ENCODE measurements at regions not wholly inside any gene's neighbourhood (a gene's known extent, or its start where the extent isn't known, plus 50 kb on each side); places are given as distances from the start of the nearest gene placed in this dataset.

DNA sequence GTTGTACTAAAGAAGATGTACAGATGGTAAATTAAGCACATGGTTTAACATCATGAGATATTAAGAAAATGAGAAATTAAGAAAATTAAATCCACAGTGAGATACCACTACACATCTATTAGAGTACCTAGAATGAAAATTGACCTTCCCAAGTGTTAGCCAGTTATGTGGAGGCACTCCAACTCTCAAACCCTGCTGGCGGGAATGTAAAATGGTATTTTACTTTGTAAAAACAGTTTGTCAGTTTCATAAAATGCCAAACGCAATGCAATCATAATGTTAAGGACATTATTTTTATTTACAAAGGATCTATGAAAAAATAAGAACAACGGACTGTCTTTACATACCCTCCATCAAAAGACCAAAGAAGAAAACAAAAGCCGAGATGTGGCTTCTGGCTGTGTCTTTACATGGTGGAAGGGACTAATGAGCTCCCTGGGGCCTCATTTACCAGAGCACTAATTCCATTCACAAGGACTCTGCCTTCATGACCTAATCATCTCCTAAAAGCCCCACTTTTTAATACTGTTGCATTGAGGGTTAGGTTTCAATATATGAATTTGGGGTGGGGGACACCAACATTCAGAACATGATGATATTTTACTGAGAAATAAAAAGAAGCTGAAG, 1178.7 kb downstream of the AACS start:
- no peaks in the 10 kb centered on the region for H3K27me3 ChIP-seq
- no peak overlapping the region for H3K4me3 ChIP-seq
- no peak overlapping the region for H3K27ac ChIP-seq
- H3K4me1 ChIP-seq: no peaks in the 10 kb centered on the region
- intact Hi-C loops (cut with DNase I): no loop called here
- no peaks in the 10 kb centered on the region for H3K36me3 ChIP-seq
- DNase-seq (no peak), ATAC-seq (no peak)
- no peaks in the 10 kb centered on the region for H3K9me3 ChIP-seq
- TF ChIP-seq, protein P1, sequence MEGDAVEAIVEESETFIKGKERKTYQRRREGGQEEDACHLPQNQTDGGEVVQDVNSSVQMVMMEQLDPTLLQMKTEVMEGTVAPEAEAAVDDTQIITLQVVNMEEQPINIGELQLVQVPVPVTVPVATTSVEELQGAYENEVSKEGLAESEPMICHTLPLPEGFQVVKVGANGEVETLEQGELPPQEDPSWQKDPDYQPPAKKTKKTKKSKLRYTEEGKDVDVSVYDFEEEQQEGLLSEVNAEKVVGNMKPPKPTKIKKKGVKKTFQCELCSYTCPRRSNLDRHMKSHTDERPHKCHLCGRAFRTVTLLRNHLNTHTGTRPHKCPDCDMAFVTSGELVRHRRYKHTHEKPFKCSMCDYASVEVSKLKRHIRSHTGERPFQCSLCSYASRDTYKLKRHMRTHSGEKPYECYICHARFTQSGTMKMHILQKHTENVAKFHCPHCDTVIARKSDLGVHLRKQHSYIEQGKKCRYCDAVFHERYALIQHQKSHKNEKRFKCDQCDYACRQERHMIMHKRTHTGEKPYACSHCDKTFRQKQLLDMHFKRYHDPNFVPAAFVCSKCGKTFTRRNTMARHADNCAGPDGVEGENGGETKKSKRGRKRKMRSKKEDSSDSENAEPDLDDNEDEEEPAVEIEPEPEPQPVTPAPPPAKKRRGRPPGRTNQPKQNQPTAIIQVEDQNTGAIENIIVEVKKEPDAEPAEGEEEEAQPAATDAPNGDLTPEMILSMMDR (IDR thresholded peaks at IDR 0.05): no peak

DNA sequence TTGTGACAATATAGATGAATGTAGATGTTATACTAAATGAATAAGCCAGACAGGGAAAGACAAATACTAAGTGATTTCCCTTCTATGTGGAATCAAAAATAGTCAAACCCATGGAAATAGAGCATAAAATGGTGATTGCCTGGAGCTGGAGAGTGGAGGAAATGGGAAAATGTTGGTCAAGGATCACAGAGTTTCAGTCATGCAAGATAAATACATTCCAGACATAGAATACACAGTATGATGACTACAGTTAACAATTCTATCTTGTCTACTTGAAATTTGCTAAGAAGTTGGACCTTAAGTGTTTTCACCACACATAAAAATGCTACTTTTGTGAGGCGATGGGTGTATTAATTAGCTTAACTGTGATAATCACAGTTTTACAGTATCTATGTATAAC, 1182.7 kb downstream of the AACS start:
- intact Hi-C loops (cut with DNase I): no loop called here
- no peaks in the 10 kb centered on the region for H3K27me3 ChIP-seq
- ATAC-seq (no peak), DNase-seq (no peak)
- no peak overlapping the region for H3K27ac ChIP-seq
- TF ChIP-seq, protein P1 (IDR thresholded peaks at IDR 0.05): no peak
- no peaks in the 10 kb centered on the region for H3K4me1 ChIP-seq
- no peaks in the 10 kb centered on the region for H3K9me3 ChIP-seq
- H3K36me3 ChIP-seq: no peaks in the 10 kb centered on the region
- no peak overlapping the region for H3K4me3 ChIP-seq

DNA sequence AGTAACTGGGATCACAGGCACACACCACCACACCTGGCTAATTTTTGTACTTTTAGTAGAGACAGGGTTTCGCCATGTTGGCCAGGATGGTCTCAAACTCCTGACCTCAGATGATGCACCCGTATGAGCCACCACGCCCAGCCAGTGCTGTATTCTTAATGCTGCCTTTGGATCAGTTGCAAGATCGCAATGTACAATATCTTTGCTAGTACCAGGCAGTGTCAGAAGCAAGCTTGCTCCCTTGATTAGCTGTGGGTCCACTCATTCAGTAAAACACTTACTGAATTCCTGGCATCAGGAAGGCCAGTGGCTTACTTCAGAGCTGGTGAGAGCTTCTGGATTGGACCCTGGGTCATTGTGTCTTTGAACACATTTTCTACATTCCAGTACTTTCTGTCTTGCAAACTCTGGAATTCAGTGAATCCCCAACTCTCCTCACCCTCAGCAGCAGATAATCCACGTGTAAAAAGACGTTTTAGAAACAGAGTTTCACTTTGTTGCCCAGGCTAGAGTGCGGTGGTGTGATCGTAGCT, 1183.7 kb downstream of the AACS start:
- ATAC-seq (no peak), DNase-seq (no peak)
- intact Hi-C loops (cut with DNase I): no loop called here
- no peaks in the 10 kb centered on the region for H3K27me3 ChIP-seq
- TF ChIP-seq, protein P1 (IDR thresholded peaks at IDR 0.05): no peak
- no peak overlapping the region for H3K4me3 ChIP-seq
- H3K9me3 ChIP-seq: no peaks in the 10 kb centered on the region
- H3K4me1 ChIP-seq: no peaks in the 10 kb centered on the region
- no peak overlapping the region for H3K27ac ChIP-seq
- no peaks in the 10 kb centered on the region for H3K36me3 ChIP-seq

DNA sequence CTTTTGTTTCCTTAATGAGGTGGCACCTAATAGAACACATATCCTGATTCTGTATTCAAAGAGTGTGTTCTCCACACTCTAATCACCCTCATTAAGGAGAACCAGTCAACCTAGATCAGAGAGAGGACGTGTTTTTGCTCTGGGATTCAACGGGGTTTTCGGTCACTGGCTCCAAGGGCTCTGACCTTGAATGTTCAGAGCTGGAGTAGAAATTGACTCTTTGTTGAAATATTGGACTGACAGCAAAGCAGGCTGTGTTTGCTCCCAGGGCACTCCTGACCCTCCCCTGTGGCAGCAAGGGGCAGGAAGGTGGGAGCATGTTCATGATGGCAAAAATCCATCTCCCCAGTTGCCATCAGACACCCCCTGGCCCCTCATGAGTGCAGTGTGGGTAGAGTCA, 1193.0 kb downstream of the AACS start:
- DNase-seq: no peak
- Histone ChIP-seq H3K36me3 (no peaks in the 10 kb centered on the region), H3K9me3 (no peaks in the 10 kb centered on the region), H3K27me3 (no peaks in the 10 kb centered on the region), H3K4me3 (no peak overlapping the region), H3K4me1 (no peaks in the 10 kb centered on the region), H3K27ac (no peak overlapping the region)
- no peak for ATAC-seq
- TF ChIP-seq, protein P1 (IDR thresholded peaks at IDR 0.05): no peak
- intact Hi-C loops (cut with DNase I): no loop called here

DNA sequence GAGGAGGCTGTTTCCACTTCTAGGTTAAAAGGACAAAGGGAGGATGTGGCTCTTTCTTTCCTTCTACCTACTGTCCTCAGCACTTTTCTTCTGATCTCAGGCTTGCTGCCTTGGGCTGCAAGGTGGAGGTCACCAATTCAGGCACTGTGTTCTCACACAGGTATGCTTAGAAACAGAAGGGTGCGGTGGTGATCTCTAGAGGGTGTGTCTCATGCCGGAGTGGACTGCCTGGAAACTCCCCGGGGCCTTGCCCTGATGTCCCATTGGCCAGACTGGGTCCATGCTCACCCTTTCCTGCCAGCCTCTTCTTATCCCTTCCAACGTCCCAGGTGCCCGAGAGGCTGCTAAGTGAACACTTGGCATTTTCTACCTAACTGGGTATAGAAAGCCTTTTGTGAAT, 1197.6 kb downstream of the AACS start:
- H3K9me3 ChIP-seq: no peaks in the 10 kb centered on the region
- H3K36me3 ChIP-seq: no peaks in the 10 kb centered on the region
- DNase-seq (no peak), ATAC-seq (peak; percentile 36)
- H3K4me3 ChIP-seq: no peak overlapping the region
- H3K4me1 ChIP-seq: no peaks in the 10 kb centered on the region
- TF ChIP-seq, protein P1 (IDR thresholded peaks at IDR 0.05): no peak
- H3K27me3 ChIP-seq: no peaks in the 10 kb centered on the region
- no peak overlapping the region for H3K27ac ChIP-seq
- intact Hi-C loops (cut with DNase I): no loop called here

DNA sequence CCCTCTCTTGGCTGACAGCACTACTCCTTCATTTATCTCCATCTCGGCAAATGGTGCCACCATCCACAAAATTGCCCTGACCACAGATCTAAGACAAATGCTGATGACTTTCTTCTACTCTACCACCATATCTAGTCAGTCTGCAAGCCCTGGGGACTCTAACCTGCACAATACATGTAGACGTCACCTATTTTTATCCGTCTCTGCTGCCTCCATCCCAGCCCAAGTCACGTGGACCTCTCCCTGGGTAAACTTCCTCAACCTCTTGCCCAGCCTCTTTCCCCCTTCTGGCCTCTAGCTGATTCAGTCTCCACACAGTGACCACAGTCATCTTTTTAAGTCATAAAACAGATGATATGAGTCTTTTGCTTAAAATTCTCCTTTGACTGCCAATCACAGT, 1203.0 kb downstream of the AACS start:
- Histone ChIP-seq H3K9me3 (no peaks in the 10 kb centered on the region), H3K4me3 (no peak overlapping the region), H3K27me3 (no peaks in the 10 kb centered on the region), H3K4me1 (no peaks in the 10 kb centered on the region), H3K27ac (no peak overlapping the region), H3K36me3 (no peaks in the 10 kb centered on the region)
- TF ChIP-seq, protein P1 (IDR thresholded peaks at IDR 0.05): no peak
- DNase-seq: no peak
- no peak for ATAC-seq
- intact Hi-C loops (cut with DNase I): no loop called here

Measured in upper lobe of right lung (tissue), 1 donor.